Omental fat pad (tissue), 3 donors: ENCODE measurements at regions not wholly inside any gene's neighbourhood (a gene's known extent, or its start where the extent isn't known, plus 50 kb on each side); places are given as distances from the start of the nearest gene placed in this dataset.
A peak's percentile ranks its signal among the peaks of the same experiment; 100 is the strongest.

ENCODE experiments used
- ATAC-seq: fragments of 150-250 bp; one replicate; pipeline ENCODE4 v1.9.1; 2016; ENCODE audit warnings: mild to moderate bottlenecking, moderate library complexity; ENCODE audit not compliant: low FRiP score
- DNase-seq: peaks from one replicate; pipeline ENCODE4 v3.0.0-alpha.2; 2019; ENCODE audit warnings: low spot score
- CTCF ChIP-seq, 3 donors: fragments of 450-650 bp; IDR thresholded peaks; one replicate each; pipeline ENCODE4 v1.5.1; 2016 to 2017; ENCODE audit warnings: antibody characterized with exemption in 3 of 3, mild to moderate bottlenecking in 3 of 3, moderate library complexity in 2 of 3

- no peak for DNase-seq
- ATAC-seq: no peak
- no peak for TF ChIP-seq CTCF (IDR thresholded peaks at IDR 0.05)
Measured at GRCh38 chr2:168338803-168339437, 91.5 kb upstream of the STK39 start.

GRCh38 chr2:168340931-168341330 lies 93.5 kb upstream of the STK39 start:
- TF ChIP-seq CTCF (IDR thresholded peaks at IDR 0.05): no peak
- DNase-seq (no peak), ATAC-seq (no peak)

GRCh38 chr2:168343586-168343985 lies 96.2 kb upstream of the STK39 start:
- DNase-seq (no peak), ATAC-seq (no peak)
- TF ChIP-seq CTCF (IDR thresholded peaks at IDR 0.05): no peak

DNA sequence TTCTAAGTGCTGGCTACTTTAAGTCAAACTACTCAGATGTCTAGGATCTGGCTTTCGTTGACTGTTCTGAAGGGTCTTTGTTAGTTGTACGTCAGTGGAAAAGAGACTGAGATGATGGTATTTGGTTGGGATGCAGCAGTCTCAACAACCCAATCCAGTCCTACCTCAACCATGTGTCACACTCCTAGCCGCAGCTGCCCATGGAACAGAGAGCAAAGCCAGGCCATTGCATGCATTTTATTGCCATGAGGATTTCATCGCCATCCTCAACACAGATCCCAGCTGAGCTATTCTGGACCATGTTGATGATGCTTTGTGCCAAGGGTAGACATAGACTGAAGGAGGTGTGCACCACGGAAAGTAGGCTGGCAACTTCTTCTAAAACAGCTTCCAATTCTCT lies 97.3 kb upstream of the STK39 start:
- no peak for DNase-seq
- no peak for ATAC-seq

DNA sequence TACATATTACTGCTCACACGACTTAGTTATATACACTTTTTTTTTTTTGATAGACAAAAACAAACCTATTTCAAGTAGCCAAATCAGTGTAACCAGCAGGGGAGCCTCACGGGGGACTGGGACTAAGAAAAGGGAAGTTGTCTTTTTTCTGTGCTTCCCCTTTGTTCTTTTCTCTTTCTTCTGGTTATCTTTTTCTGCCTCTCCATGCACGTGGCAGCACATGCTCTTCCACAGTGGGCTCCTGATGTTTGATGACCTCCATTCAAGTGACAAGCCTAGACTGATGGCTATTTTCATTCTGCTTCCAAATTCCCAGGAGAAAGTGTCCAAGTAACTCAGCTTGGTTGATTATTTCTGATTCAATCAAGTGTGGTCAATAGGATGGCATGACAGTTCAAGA lies 98.2 kb upstream of the STK39 start:
- DNase-seq: no peak

More for the DNA sequence above, 97.3 kb upstream of the STK39 start:
- no peak for TF ChIP-seq CTCF (IDR thresholded peaks at IDR 0.05)

GRCh38 chr2:168346725-168347477 lies 99.5 kb upstream of the STK39 start:
- peak in 1 of 3 donors; percentile 77 for TF ChIP-seq CTCF (IDR thresholded peaks at IDR 0.05)
- no peak for DNase-seq
- peak; percentile 51 for ATAC-seq

More for the DNA sequence above, 98.2 kb upstream of the STK39 start:
- no peak for TF ChIP-seq CTCF (IDR thresholded peaks at IDR 0.05)
- no peak for ATAC-seq

DNA sequence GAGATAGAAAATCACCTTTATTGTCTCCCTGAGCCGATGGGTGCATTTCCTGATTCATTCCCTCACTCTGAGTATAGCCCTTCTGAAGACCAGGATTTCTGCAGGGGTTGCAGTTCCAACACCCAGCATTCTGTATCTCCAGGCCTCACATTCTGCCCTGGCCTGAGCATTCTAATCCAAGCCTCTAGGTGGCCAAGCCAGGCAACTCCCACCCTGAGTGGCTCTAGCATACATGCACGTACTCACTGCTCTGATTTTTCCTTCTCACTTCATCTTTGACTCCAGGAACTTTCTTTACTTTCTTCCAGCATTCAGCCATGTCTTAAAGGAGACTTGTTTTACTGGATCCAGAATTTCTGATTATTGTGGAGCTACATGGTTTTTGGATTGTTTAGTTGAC lies 100.7 kb upstream of the STK39 start:
- no peak for ATAC-seq
- TF ChIP-seq CTCF (IDR thresholded peaks at IDR 0.05): no peak
- no peak for DNase-seq
